ENCODE measurements at regions not wholly inside any gene's neighbourhood (a gene's known extent, or its start where the extent isn't known, plus 50 kb on each side); places are given as distances from the start of the nearest gene placed in this dataset.
"Not testable (repeated sequence)": the region's sequence is repeated elsewhere in the genome, so short reads cannot be mapped to it uniquely, and the experiment has no call there.

DNA sequence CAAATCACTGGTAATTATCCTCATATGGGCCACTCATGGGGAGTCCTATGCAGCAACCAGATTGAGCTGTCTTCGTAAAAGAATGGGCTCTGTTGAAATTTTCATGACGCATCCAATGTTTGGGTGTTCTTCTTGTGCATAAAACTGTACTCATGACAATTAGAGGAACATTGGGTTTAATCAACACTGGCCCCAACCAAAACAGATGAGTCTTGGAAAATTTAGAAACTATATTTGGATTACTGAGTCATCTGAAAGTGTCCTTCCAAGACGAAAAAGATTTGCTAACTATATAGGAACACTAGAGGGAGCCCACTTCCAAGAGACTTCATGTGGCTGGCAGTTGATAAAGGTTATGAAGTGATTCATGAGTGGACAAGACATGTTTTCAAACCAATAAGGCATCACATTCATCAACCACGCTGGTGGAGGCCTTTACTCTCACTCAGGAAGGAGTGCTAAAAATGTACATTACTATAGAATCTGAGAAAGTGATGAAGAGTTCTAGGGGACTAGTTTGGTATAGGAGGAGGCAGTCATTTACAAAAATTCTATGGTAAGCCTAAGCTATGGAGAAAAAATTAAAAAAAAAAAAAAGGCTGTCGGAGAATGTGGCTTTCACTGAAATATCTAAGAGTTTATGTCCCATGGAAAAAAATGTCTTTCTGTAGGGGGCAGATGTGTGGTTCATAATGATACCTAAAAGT, 313.5 kb downstream of the PRDM9 start:
- Histone ChIP-seq H3K9ac (ENCODE audit: low read depth, low read length) (no peak overlapping the region), H3K4me3 (ENCODE audit: low read depth, low read length) (no peak overlapping the region), H3K36me3 (ENCODE audit: control insufficient read depth, insufficient read depth, low read length) (no peaks in the 10 kb centered on the region), H3K9me3 (ENCODE audit: control insufficient read depth, insufficient read depth, low read length) (no peaks in the 10 kb centered on the region), H3K27me3 (ENCODE audit: control insufficient read depth, insufficient read depth, low read length) (no peaks in the 10 kb centered on the region), H3K4me1 (ENCODE audit: control insufficient read depth, insufficient read depth, low read length) (no peaks in the 10 kb centered on the region), H3K27ac (ENCODE audit: low read depth, low read length) (no peak overlapping the region)

DNA sequence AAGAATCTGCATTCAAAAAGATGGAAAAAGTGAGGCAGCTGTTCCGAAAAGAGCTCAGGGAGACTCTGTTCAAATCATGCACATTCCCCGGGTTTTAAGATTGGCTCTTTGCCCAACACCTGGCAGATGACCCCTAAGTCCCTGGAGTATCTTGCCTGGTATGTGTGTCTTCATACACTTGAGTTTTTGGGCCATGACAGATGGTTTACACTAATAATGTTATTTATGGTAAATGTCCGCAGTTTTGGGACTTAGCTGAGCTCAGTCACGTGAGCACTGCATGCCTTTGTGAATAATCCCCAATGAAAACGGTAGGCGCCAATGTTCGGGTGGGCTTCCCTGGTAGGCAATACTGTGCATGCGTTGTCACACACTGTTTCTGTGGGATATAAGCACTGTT, 316.1 kb downstream of the PRDM9 start:
- Histone ChIP-seq H3K9ac (ENCODE audit: low read depth, low read length) (no peak overlapping the region), H3K27ac (ENCODE audit: low read depth, low read length) (no peak overlapping the region), H3K4me3 (ENCODE audit: low read depth, low read length) (no peak overlapping the region), H3K36me3 (ENCODE audit: control insufficient read depth, insufficient read depth, low read length) (no peaks in the 10 kb centered on the region), H3K4me1 (ENCODE audit: control insufficient read depth, insufficient read depth, low read length) (no peaks in the 10 kb centered on the region), H3K9me3 (ENCODE audit: control insufficient read depth, insufficient read depth, low read length) (no peaks in the 10 kb centered on the region), H3K27me3 (ENCODE audit: control insufficient read depth, insufficient read depth, low read length) (no peaks in the 10 kb centered on the region)

DNA sequence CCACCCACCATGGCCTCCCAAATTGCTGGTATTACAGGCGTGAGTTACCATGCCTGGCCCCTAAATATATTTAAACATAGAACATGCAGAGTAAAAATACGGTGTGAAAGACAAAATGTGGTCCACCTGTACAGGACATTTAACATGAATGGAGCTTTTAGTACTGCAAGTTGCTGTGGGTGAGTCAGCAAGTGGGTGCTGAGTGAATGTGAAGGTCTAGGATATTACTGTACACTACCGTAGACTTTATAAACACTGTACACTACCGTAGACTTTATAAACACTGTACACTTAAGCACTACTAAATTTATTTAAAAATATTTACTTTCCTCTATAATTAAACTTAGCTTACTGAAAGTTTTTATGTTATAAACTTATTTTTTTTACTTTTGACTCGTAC, 317.8 kb downstream of the PRDM9 start:
- Histone ChIP-seq H3K4me3 (ENCODE audit: low read depth, low read length) (no peak overlapping the region), H3K27me3 (ENCODE audit: control insufficient read depth, insufficient read depth, low read length) (no peaks in the 10 kb centered on the region), H3K9ac (ENCODE audit: low read depth, low read length) (no peak overlapping the region), H3K9me3 (ENCODE audit: control insufficient read depth, insufficient read depth, low read length) (no peaks in the 10 kb centered on the region), H3K27ac (ENCODE audit: low read depth, low read length) (no peak overlapping the region), H3K4me1 (ENCODE audit: control insufficient read depth, insufficient read depth, low read length) (no peaks in the 10 kb centered on the region), H3K36me3 (ENCODE audit: control insufficient read depth, insufficient read depth, low read length) (no peaks in the 10 kb centered on the region)

DNA sequence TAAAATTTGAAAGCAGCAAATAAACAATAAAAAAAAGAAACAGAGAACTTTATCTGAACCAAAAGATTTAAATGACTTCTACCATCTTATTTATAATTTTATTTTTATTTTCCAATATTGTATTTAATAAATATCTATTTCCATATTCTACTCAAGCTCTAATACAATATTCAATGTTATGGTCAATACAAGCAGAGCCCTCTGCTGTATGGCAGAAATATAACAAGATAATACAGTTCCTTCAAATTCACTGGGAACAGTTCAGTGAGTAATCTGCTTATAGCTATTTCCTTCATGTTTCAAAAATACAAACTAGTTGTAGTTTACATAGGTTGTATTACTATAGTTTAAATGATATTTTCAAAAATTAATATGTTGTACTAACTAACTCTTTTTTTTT, 332.7 kb downstream of the PRDM9 start:
- Histone ChIP-seq H3K4me3 (ENCODE audit: low read depth, low read length) (no peak overlapping the region), H3K36me3 (ENCODE audit: control insufficient read depth, insufficient read depth, low read length) (no peaks in the 10 kb centered on the region), H3K27ac (ENCODE audit: low read depth, low read length) (no peak overlapping the region), H3K4me1 (ENCODE audit: control insufficient read depth, insufficient read depth, low read length) (no peaks in the 10 kb centered on the region), H3K27me3 (ENCODE audit: control insufficient read depth, insufficient read depth, low read length) (no peaks in the 10 kb centered on the region), H3K9ac (ENCODE audit: low read depth, low read length) (no peak overlapping the region), H3K9me3 (ENCODE audit: control insufficient read depth, insufficient read depth, low read length) (no peaks in the 10 kb centered on the region)

DNA sequence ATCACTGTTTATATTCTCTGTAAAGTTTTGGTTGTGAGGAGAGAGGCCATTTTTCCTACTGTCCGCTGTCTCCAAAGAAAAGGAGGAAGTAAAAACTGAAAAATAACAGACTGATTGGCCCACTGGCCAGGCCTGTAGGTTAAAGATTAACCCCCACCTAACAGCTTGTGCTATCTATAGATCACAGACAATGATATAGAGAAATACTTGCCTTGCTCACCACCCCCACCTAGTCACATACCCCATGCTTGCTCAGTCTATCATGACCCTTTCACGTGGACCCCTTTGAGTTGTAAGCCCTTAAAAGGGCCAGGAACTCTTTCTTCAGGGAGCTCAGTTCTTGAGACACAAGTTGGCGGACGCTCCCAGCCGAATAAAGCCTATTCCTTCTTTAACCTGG, 357.4 kb downstream of the PRDM9 start:
- Histone ChIP-seq H3K9me3 (ENCODE audit: control insufficient read depth, insufficient read depth, low read length) (no peaks in the 10 kb centered on the region), H3K4me3 (ENCODE audit: low read depth, low read length) (no peak overlapping the region), H3K36me3 (ENCODE audit: control insufficient read depth, insufficient read depth, low read length) (no peaks in the 10 kb centered on the region; the same call in 1 of the 2 replicates), H3K9ac (ENCODE audit: low read depth, low read length) (no peak overlapping the region), H3K4me1 (ENCODE audit: control insufficient read depth, insufficient read depth, low read length) (no peaks in the 10 kb centered on the region), H3K27ac (ENCODE audit: low read depth, low read length) (no peak overlapping the region), H3K27me3 (ENCODE audit: control insufficient read depth, insufficient read depth, low read length) (no peaks in the 10 kb centered on the region)

DNA sequence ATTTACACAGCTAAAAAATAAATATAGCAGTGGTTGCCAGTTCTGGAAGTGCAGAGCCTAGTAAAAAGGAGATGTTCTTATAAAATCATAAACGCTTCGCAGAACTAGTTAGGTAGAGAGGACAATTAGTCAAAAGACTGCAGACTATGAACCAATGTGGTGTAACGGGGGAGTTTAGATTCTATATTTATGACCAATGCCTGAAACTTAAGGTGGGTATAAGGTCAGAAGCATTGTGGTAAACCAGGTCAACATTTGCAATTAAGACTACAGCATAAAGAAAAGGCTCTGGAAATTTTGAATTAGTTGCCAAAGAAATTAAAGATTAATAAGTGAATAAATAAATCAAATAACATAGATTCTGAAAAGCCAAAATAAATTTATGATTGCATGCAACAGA, 370.4 kb downstream of the PRDM9 start:
- Histone ChIP-seq H3K27me3 (ENCODE audit: control insufficient read depth, insufficient read depth, low read length) (no peaks in the 10 kb centered on the region), H3K36me3 (ENCODE audit: control insufficient read depth, insufficient read depth, low read length) (no peaks in the 10 kb centered on the region), H3K27ac (ENCODE audit: low read depth, low read length) (no peak overlapping the region), H3K4me3 (ENCODE audit: low read depth, low read length) (no peak overlapping the region), H3K4me1 (ENCODE audit: control insufficient read depth, insufficient read depth, low read length) (no peaks in the 10 kb centered on the region), H3K9ac (ENCODE audit: low read depth, low read length) (no peak overlapping the region), H3K9me3 (ENCODE audit: control insufficient read depth, insufficient read depth, low read length) (no peaks in the 10 kb centered on the region)

DNA sequence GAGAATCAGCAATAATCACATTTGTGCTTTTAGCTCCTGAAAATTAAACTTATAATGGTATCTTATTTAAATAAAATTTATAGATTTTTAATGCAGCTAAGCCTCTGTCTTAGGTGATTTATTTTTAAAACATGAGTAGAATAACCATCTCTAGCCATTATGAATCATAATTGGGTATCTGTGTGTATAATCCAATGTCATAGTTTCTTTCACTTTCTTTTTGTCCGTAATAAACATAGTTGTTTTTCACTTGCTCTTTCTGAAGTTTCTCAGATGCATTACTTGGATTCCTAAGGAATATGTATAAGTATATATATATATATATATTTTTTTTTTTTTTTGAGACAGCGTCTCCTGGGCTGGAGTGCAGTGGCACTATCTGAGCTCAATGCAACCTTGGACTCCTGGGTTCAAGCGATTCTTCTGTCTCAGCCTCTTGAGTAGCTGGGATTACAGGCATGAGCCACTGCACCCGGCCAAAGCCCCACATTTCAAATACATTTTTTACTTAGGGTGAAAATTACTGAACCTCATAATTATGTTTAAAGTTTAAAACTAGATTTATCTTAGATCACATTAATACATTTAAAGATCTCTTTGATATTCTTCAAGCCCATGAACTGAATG, 377.1 kb downstream of the PRDM9 start:
- Histone ChIP-seq H3K9ac (ENCODE audit: low read depth, low read length) (no peak overlapping the region), H3K4me3 (ENCODE audit: low read depth, low read length) (no peak overlapping the region), H3K27ac (ENCODE audit: low read depth, low read length) (no peak overlapping the region), H3K27me3 (ENCODE audit: control insufficient read depth, insufficient read depth, low read length) (no peaks in the 10 kb centered on the region), H3K36me3 (ENCODE audit: control insufficient read depth, insufficient read depth, low read length) (no peaks in the 10 kb centered on the region), H3K4me1 (ENCODE audit: control insufficient read depth, insufficient read depth, low read length) (no peaks in the 10 kb centered on the region), H3K9me3 (ENCODE audit: control insufficient read depth, insufficient read depth, low read length) (no peaks in the 10 kb centered on the region)

DNA sequence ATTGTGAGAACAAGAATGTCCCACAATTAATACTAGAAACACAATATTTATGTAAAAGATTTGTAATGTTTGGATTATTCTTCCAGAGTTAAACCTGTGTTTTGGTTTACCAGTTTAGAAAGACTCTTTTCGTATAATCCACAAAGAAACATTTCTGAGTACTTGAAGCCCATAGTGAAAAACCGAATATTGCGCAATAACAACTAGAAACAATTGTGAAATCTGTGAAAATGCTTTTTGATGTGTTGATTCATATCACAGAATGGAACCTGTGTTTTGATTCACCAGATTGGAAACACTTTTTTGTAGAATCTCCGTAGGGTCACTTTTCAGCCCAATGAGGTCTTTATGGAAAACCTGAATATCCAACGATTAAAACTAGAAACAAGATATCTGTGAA, 386.2 kb downstream of the PRDM9 start:
- no peak overlapping the region for H3K27ac ChIP-seq (ENCODE audit: low read depth, low read length)
- no peak overlapping the region for H3K9ac ChIP-seq (ENCODE audit: low read depth, low read length)
- H3K4me1 ChIP-seq (ENCODE audit: control insufficient read depth, insufficient read depth, low read length): no peaks in the 10 kb centered on the region
- H3K36me3 ChIP-seq (ENCODE audit: control insufficient read depth, insufficient read depth, low read length): no peaks in the 10 kb centered on the region
- no peaks in the 10 kb centered on the region for H3K27me3 ChIP-seq (ENCODE audit: control insufficient read depth, insufficient read depth, low read length)
- H3K4me3 ChIP-seq (ENCODE audit: low read depth, low read length): no peak overlapping the region
- peaks cover 45% of the 10 kb centered on the region for H3K9me3 ChIP-seq (ENCODE audit: control insufficient read depth, insufficient read depth, low read length)

DNA sequence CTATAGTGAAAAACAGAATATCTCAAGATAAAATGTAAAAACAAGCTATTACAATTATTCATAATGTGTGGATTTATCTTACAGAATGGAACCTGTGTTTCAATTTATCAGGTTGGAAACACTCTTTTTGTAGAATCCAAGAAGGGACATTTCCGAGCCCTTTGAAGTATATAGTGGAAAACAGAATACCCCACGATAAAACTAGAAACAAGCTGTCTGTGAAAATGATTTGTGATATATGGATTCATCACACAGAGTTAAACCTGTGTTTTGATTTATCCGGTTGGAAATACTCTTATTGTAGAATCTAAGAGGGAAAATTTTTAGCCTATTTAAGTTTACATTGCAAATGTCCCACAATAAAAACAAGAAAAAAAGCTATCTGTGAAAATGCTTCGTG, 388.2 kb downstream of the PRDM9 start:
- Histone ChIP-seq H3K9ac (ENCODE audit: low read depth, low read length) (no peak overlapping the region), H3K4me3 (ENCODE audit: low read depth, low read length) (no peak overlapping the region), H3K4me1 (ENCODE audit: control insufficient read depth, insufficient read depth, low read length) (no peaks in the 10 kb centered on the region), H3K36me3 (ENCODE audit: control insufficient read depth, insufficient read depth, low read length) (no peaks in the 10 kb centered on the region), H3K9me3 (ENCODE audit: control insufficient read depth, insufficient read depth, low read length) (peaks cover 53% of the 10 kb centered on the region), H3K27ac (ENCODE audit: low read depth, low read length) (no peak overlapping the region), H3K27me3 (ENCODE audit: control insufficient read depth, insufficient read depth, low read length) (no peaks in the 10 kb centered on the region)

DNA sequence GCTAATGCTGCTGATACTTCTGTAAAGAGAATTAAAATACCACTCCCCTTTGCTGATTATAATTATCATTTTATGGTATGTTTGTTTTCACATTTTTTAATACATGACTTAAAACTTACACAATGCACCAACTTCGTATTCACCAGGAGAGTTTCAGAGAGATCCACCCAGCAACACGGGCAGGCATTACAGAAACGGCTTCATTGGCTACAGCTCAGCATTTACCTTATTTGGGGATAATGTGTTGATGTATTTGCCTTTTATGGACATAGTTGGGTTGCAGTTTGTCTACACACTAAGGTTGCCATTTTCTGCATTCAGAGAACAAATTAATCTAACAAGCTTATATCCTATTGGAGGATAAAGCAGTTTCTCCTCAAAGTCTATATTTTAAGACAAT, 423.6 kb downstream of the PRDM9 start:
- H3K9me3 ChIP-seq (ENCODE audit: control insufficient read depth, insufficient read depth, low read length): peaks cover 8% of the 10 kb centered on the region
- H3K9ac ChIP-seq (ENCODE audit: low read depth, low read length): no peak overlapping the region
- H3K36me3 ChIP-seq (ENCODE audit: control insufficient read depth, insufficient read depth, low read length): no peaks in the 10 kb centered on the region
- H3K27me3 ChIP-seq (ENCODE audit: control insufficient read depth, insufficient read depth, low read length): no peaks in the 10 kb centered on the region
- H3K27ac ChIP-seq (ENCODE audit: low read depth, low read length): no peak overlapping the region
- no peak overlapping the region for H3K4me3 ChIP-seq (ENCODE audit: low read depth, low read length)
- H3K4me1 ChIP-seq (ENCODE audit: control insufficient read depth, insufficient read depth, low read length): no peaks in the 10 kb centered on the region

DNA sequence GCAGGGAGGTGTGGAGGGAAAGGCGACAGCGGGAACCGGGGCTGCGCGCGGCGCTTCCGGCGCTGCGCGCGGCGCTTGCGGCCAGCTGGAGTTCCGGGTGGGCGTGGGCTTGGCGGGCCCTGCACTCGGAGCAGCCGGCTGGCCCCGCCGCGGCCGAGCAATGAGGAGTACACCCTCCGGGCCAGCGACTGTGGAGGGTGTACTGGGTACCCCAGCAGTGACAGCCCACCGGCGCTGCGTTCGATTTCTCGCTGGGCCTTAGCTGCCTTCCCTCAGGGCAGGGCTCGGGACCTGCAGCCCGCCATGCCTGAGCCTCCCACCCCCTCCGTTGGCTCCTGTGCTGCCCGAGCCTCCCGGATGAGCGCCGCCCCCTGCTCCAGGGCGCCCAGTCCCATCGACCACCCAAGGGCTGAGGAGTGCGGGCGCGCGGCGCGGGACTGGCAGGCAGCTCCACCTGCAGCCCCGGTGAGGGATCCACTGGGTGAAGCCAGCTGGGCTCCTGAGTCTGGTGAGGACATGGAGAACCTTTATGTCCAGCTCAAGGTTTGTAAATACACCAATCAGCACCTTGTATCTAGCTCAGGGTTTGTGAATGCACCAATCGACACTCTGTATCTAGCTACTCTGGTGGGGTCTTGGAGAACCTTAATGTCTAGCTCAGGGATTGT, 444.0 kb downstream of the PRDM9 start:
- H3K27ac ChIP-seq (ENCODE audit: low read depth, low read length); H3K27me3 ChIP-seq (ENCODE audit: control insufficient read depth, insufficient read depth, low read length); H3K9ac ChIP-seq (ENCODE audit: low read depth, low read length); H3K36me3 ChIP-seq (ENCODE audit: control insufficient read depth, insufficient read depth, low read length); H3K9me3 ChIP-seq (ENCODE audit: control insufficient read depth, insufficient read depth, low read length); H3K4me1 ChIP-seq (ENCODE audit: control insufficient read depth, insufficient read depth, low read length): not testable (repeated sequence)
- peak overlapping the region; percentile 58; the same call in 1 of the 2 replicates for H3K4me3 ChIP-seq (ENCODE audit: low read depth, low read length)

Data from HUES48 (cell line).